ENCODE measurements at regions not wholly inside any gene's neighbourhood (a gene's known extent, or its start where the extent isn't known, plus 50 kb on each side); places are given as distances from the start of the nearest gene placed in this dataset.

DNA sequence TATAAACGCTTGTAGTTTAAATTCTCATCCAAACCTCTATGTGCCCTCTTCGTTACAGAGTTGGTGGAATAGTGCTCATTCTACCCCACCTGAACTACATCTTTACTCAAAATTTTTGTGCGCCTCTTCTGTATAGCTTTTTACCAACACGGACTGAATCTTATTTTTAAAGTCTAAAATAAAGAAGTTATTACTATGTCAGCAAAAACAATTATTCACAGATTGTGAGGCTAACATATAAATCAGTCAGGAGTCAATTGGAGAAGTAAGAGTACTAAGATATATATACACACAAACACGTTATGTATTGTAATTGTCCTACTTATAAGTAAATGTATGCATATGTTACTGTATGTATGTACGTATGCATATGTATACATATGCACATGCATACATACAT lies 274.9 kb upstream of the ADGRL4 start:
- TF ChIP-seq, protein P1, sequence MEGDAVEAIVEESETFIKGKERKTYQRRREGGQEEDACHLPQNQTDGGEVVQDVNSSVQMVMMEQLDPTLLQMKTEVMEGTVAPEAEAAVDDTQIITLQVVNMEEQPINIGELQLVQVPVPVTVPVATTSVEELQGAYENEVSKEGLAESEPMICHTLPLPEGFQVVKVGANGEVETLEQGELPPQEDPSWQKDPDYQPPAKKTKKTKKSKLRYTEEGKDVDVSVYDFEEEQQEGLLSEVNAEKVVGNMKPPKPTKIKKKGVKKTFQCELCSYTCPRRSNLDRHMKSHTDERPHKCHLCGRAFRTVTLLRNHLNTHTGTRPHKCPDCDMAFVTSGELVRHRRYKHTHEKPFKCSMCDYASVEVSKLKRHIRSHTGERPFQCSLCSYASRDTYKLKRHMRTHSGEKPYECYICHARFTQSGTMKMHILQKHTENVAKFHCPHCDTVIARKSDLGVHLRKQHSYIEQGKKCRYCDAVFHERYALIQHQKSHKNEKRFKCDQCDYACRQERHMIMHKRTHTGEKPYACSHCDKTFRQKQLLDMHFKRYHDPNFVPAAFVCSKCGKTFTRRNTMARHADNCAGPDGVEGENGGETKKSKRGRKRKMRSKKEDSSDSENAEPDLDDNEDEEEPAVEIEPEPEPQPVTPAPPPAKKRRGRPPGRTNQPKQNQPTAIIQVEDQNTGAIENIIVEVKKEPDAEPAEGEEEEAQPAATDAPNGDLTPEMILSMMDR (conservative IDR thresholded peaks at IDR 0.05; ENCODE audit: low read depth, low read length): no peak
- DNase-seq (ENCODE audit: low read depth): no peak
- no peak overlapping the region for H3K4me3 ChIP-seq (ENCODE audit: low read depth, low read length)

DNA sequence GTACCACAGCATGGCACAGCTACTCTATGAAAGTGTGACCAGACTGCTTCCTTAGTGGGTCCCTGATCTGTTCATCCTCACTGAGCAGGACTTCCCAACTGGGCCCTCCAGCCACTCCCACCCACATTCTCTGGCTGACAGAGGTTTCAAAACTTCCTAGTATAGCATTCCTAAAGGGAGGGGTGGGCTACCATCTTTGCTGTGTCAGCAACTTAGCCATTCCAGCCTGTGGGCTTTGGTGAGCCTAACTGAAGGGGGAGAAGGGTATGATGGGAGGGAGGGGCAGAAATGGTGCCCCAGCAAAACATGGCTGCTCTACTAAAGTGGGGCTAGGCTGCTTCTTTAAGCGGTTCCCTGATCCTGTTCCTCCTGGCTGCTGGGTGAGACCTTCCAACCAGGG lies 265.2 kb upstream of the ADGRL4 start:
- TF ChIP-seq, protein P1 (conservative IDR thresholded peaks at IDR 0.05; ENCODE audit: low read depth, low read length): no peak
- no peak overlapping the region for H3K4me3 ChIP-seq (ENCODE audit: low read depth, low read length)
- no peak for DNase-seq (ENCODE audit: low read depth)

DNA sequence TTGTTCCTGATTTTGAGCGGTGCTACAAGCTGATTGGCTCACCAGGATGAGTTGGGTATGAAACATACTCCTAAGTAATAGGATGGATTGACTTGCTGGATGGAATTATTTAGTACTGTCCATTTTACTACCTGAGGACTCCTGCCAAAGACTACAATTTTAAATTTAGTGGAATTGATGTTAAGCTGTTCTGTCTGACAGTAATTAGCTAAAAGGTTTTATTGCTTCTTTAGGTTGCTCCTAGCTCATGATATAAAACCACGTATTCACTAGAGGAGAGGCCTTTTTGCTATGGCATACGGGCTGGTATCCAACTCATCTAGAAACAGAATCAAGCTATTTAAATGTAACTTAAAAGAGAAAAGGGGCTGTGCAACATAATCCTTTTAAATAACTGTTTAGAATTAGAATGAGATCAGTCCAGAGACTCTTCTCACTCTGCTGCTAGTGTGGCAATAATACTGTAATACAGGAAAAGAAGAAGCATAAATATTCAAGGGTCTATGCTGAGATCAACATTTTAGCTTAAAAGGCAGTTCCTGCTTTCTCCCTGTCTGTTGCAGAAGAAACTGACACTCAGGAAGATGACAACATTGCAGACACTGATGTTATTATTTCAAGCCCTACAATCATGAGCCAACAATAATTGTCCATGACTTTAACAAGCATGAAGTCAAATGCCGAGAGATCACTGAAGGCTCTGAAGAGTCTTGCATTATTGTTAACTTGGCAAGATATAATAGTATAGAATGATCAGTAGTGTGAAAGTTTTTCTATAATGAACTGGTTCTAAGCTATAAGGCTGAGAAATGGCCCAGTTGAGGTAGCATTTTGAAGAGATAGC lies 258.7 kb upstream of the ADGRL4 start:
- TF ChIP-seq, protein P1 (conservative IDR thresholded peaks at IDR 0.05; ENCODE audit: low read depth, low read length): no peak
- no peak overlapping the region for H3K4me3 ChIP-seq (ENCODE audit: low read depth, low read length)
- no peak for DNase-seq (ENCODE audit: low read depth)

DNA sequence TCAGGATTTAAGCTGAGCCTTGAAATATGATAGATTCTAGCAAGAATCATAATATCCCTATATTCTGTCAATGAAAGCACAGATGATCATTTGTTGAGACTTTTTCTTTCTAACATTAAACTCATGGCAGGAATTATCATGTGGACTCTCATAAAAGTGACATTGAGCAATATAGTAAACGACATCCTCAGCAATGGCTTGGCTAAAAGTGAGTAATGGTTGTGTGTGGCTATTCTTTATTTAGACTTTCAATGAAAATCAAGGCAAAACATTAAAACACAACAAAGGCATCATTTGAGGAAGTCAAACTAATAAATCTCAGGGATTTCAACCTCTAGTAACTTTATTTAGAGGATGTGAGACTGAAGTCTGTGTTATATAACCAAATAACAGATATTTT lies 257.8 kb upstream of the ADGRL4 start:
- H3K4me3 ChIP-seq (ENCODE audit: low read depth, low read length): no peak overlapping the region
- no peak for DNase-seq (ENCODE audit: low read depth)
- TF ChIP-seq, protein P1 (conservative IDR thresholded peaks at IDR 0.05; ENCODE audit: low read depth, low read length): no peak

DNA sequence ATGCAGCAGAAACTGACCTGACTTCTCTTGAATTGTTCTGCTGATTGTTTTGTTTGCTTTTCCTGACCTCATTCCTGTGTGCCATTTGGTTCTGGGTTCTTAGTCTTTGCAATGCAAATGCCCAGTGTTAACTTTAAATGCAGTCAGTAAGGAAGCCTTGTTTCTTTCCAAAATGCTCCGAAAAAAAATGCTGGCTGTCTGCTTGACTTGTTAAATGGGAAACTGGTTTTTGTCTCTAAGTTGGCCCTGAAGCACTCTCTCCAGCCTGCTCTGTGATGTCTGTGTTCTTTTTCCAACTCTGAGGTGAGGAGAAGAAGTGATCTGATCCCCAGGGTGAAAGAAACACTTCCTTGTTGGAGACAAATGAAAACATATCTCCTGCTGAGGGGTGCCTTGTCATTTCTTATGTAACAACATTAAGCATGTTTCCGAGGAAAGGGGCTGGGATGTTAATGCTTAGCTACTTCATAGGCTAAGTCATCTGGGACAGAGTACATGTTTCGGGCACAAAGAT lies 256.3 kb upstream of the ADGRL4 start:
- TF ChIP-seq, protein P1 (conservative IDR thresholded peaks at IDR 0.05; ENCODE audit: low read depth, low read length): no peak
- no peak overlapping the region for H3K4me3 ChIP-seq (ENCODE audit: low read depth, low read length)
- DNase-seq (ENCODE audit: low read depth): no peak

DNA sequence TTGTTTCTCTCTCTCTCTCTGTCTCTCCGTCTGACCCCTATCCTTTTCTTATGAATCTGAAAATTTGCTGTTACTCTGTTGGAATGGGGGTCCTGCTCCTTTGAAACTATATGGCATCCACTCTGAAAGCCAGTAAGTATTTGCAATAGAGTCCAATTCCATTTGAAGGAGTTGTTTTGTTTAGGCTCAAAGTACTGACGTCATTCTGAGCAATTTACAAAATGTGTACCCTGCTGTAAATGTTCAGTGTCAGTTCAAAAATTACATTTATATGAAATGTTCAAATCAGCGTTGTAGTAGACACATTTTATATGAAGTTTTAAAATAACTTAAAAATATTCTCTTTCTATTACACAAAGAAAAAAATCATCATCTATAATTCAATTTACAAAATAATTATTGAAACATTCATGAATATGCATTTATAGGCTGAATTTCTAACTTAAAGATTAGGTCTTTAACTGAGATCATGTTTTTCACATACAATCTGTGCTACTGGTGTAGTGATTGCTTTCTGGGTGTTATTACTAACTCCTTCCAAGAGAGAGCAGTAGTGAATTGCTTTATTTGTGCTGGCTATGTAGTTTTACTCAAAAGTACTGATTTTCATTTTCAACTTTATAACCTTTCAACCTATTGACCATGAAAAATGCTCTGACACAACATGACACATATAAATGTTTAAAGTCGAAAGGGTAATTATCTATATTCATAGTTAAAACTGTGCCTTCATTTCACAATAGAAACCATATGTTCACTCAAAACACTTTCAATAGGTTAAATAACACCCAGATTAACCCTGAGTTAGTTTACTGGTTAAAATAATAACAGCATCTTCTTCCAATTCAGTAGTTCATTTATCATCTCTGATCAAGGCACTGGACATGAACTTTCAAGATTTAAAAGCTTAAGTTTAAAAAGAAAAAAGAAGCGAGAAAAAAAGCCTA lies 253.1 kb upstream of the ADGRL4 start:
- DNase-seq (ENCODE audit: low read depth): peak; percentile 15
- no peak overlapping the region for H3K4me3 ChIP-seq (ENCODE audit: low read depth, low read length)
- TF ChIP-seq, protein P1 (conservative IDR thresholded peaks at IDR 0.05; ENCODE audit: low read depth, low read length): peak; percentile 68

Measured in epithelial cell of proximal tubule (primary cell).